H1 (cell line): ENCODE measurements at regions not wholly inside any gene's neighbourhood (a gene's known extent, or its start where the extent isn't known, plus 50 kb on each side); places are given as distances from the start of the nearest gene placed in this dataset.

Experiments used
- CTCF ChIA-PET: fragments of 300-600 bp; sonication (Branson Sonifier 250); formaldehyde crosslinking; loops from one replicate; lab custom pipeline; 2021; ENCODE audit not compliant: partially characterized antibody; lab: Charles Lee
- POLR2A ChIA-PET: fragments of 300-600 bp; sonication (Branson Sonifier 250); formaldehyde crosslinking; loops from one replicate; lab custom pipeline; 2021; ENCODE audit warnings: inconsistent platforms; ENCODE audit not compliant: partially characterized antibody; lab: Charles Lee
- DNase-seq, 2 experiments: peaks; one replicate each; pipeline versions ENCODE4 v3.0.0 to v3.0.0-alpha.2; 2010 to 2022; ENCODE audit warnings: low spot score in 2 of 2, low read depth in 1 of 2, mixed read lengths in 1 of 2
- FAIRE-seq: peaks from 2 replicates; lab custom pipeline; 2011; peaks lifted over from hg19 to GRCh38; lab: Jason Lieb, UNC
- H2AFZ ChIP-seq: 2 replicates; pipeline ENCODE4 v1.8.1; 2012; ENCODE audit warnings: low read length, inconsistent platforms
- H2AK5ac ChIP-seq: 2 replicates; pipeline ENCODE4 v1.6.1; 2013; ENCODE audit warnings: low read depth, low read length
- H2BK120ac ChIP-seq: replicated peaks from 2 replicates; pipeline ENCODE3; 2013; ENCODE audit warnings: low read depth, low read length, inconsistent platforms
- H2BK12ac ChIP-seq: 2 replicates; pipeline ENCODE4 v1.6.1; 2013; ENCODE audit warnings: low read depth, low read length
- H2BK15ac ChIP-seq: 2 replicates; pipeline ENCODE4 v1.6.1; 2013; ENCODE audit warnings: low read length
- H2BK20ac ChIP-seq: 2 replicates; pipeline ENCODE4 v1.6.1; 2013; ENCODE audit warnings: low read length
- H2BK5ac ChIP-seq: 2 replicates; pipeline ENCODE4 v1.6.1; 2013; ENCODE audit warnings: low read depth, low read length
- H3K14ac ChIP-seq: 2 replicates; pipeline ENCODE4 v1.6.1; 2013; ENCODE audit warnings: inconsistent platforms; ENCODE audit not compliant: insufficient read length
- H3K18ac ChIP-seq: 2 replicates; pipeline ENCODE4 v1.6.1; 2013; ENCODE audit warnings: low read length; ENCODE audit errors: extremely low read depth
- H3K23ac ChIP-seq: 2 replicates; pipeline ENCODE4 v1.6.1; 2013; ENCODE audit warnings: inconsistent platforms; ENCODE audit not compliant: insufficient read length
- H3K23me2 ChIP-seq: 2 replicates; pipeline ENCODE4 v1.6.1; 2013; ENCODE audit warnings: low read depth, low read length
- H3K27ac ChIP-seq: 2 replicates; pipeline ENCODE4 v1.6.1; 2011; ENCODE audit warnings: low read depth, low read length, inconsistent platforms
- H3K27me3 ChIP-seq, 4 experiments: replicated peaks in 1 of 4; 1 replicate in 1 of 4; 2 replicates in 3 of 4; pipeline versions ENCODE4 v1.6.1 to v1.8.1; 2011 to 2013; ENCODE audit warnings: low read length in 3 of 4, mild to moderate bottlenecking in 3 of 4, inconsistent platforms in 2 of 4, mixed read lengths in 2 of 4, moderate library complexity in 1 of 4; ENCODE audit not compliant: control insufficient read depth in 3 of 4, insufficient read depth in 3 of 4; ENCODE audit errors: extremely low read depth in 1 of 4
- H3K36me3 ChIP-seq, 4 experiments: 2 replicates each; pipeline versions ENCODE4 v1.6.1 to v1.8.1; 2011 to 2013; ENCODE audit warnings: mild to moderate bottlenecking in 4 of 4, low read length in 3 of 4, moderate library complexity in 2 of 4, control low read depth in 1 of 4, inconsistent platforms in 1 of 4; ENCODE audit not compliant: insufficient read depth in 4 of 4, control insufficient read depth in 2 of 4
- H3K4ac ChIP-seq: replicated peaks from 2 replicates; pipeline ENCODE3; 2013; ENCODE audit warnings: low read length, low read depth, mixed read lengths, inconsistent platforms; ENCODE audit not compliant: insufficient read length
- H3K4me1 ChIP-seq, 4 experiments: replicated peaks in 1 of 4; 1 replicate in 1 of 4; 2 replicates in 3 of 4; pipeline versions ENCODE4 v1.6.1 to v1.8.1; 2011 to 2013; ENCODE audit warnings: low read length in 3 of 4, inconsistent platforms in 2 of 4, mixed read lengths in 1 of 4; ENCODE audit not compliant: insufficient read depth in 4 of 4, control insufficient read depth in 3 of 4
- H3K4me2 ChIP-seq, 2 experiments: 2 replicates each; pipeline versions ENCODE4 v1.6.1 to v1.8.1; 2011 to 2013; ENCODE audit warnings: low read depth in 2 of 2, low read length in 2 of 2, control low read depth in 1 of 2, inconsistent platforms in 1 of 2, mild to moderate bottlenecking in 1 of 2; ENCODE audit not compliant: insufficient read depth in 1 of 2
- H3K4me3 ChIP-seq, 4 experiments: fragments of 200-600, 300-600 bp in 1 of 4; sonication (generic), shearing (Covaris generic), sonication (Bioruptor Twin) in 1 of 4; 2 replicates each; pipeline versions ENCODE4 v1.5.1 to v1.8.1; 2011 to 2016; ENCODE audit warnings: low read length in 4 of 4, low read depth in 3 of 4, control low read depth in 2 of 4, inconsistent platforms in 2 of 4, mild to moderate bottlenecking in 2 of 4, mixed read lengths in 1 of 4, moderate library complexity in 1 of 4; ENCODE audit not compliant: insufficient read depth in 2 of 4; ENCODE audit errors: extremely low read depth in 1 of 4
- H3K56ac ChIP-seq: replicated peaks from 2 replicates; pipeline ENCODE3; 2013; ENCODE audit warnings: low read depth, mild to moderate bottlenecking, mixed read lengths, low read length, inconsistent platforms; ENCODE audit not compliant: insufficient read length
- H3K79me1 ChIP-seq: 2 replicates; pipeline ENCODE4 v1.6.1; 2013; ENCODE audit warnings: low read depth, low read length, control low read depth
- H3K79me2 ChIP-seq, 2 experiments: 2 replicates each; pipeline versions ENCODE4 v1.6.1 to v1.8.1; 2012 to 2013; ENCODE audit warnings: low read length in 2 of 2, mild to moderate bottlenecking in 2 of 2, inconsistent platforms in 1 of 2; ENCODE audit not compliant: insufficient read depth in 2 of 2, control insufficient read depth in 1 of 2
- H3K9ac ChIP-seq, 4 experiments: replicated peaks in 1 of 4; 1 replicate in 1 of 4; 2 replicates in 3 of 4; pipeline versions ENCODE4 v1.6.1 to v1.8.1; 2011 to 2013; ENCODE audit warnings: low read depth in 3 of 4, low read length in 3 of 4, control low read depth in 2 of 4, mild to moderate bottlenecking in 2 of 4, moderate library complexity in 2 of 4, inconsistent platforms in 1 of 4; ENCODE audit errors: extremely low read depth in 1 of 4
- H3K9me3 ChIP-seq, 2 experiments: 2 replicates each; pipeline versions ENCODE4 v1.6.1 to v1.8.1; 2012 to 2013; ENCODE audit warnings: mild to moderate bottlenecking in 2 of 2, moderate library complexity in 2 of 2, control low read depth in 1 of 2, inconsistent platforms in 1 of 2, low read depth in 1 of 2, low read length in 1 of 2, mixed read lengths in 1 of 2; ENCODE audit not compliant: insufficient read depth in 2 of 2
- H4K20me1 ChIP-seq, 2 experiments: replicated peaks in 1 of 2; 2 replicates each; pipeline versions ENCODE3 to v1.8.1; 2011 to 2013; ENCODE audit warnings: inconsistent platforms in 2 of 2, low read length in 2 of 2, mild to moderate bottlenecking in 1 of 2; ENCODE audit not compliant: insufficient read depth in 2 of 2, control insufficient read depth in 1 of 2
- H4K5ac ChIP-seq: 2 replicates; pipeline ENCODE4 v1.6.1; 2013; ENCODE audit warnings: low read length, low read depth, mixed read lengths, inconsistent platforms; ENCODE audit not compliant: insufficient read length
- H4K8ac ChIP-seq: 2 replicates; pipeline ENCODE4 v1.8.0; 2013; ENCODE audit warnings: mild to moderate bottlenecking, moderate library complexity, low read length, inconsistent platforms; ENCODE audit not compliant: insufficient read depth; ENCODE audit errors: extremely low read depth
- H4K91ac ChIP-seq: replicated peaks from 2 replicates; pipeline ENCODE3; 2013; ENCODE audit warnings: low read length, mixed read lengths, inconsistent platforms; ENCODE audit not compliant: insufficient read length
- CTCF ChIP-seq, 3 experiments: IDR thresholded peaks; 1 replicate in 2 of 3; 2 replicates in 1 of 3; pipeline versions ENCODE4 v1.5.1 to v1.6.1; 2011; ENCODE audit warnings: low read length in 3 of 3, mild to moderate bottlenecking in 3 of 3, inconsistent platforms in 2 of 3, low read depth in 1 of 3, moderate library complexity in 1 of 3; ENCODE audit not compliant: insufficient read depth in 1 of 3; ENCODE audit errors: control extremely low read depth in 1 of 3
- EP300 ChIP-seq, 2 experiments: IDR thresholded peaks; 1 replicate in 1 of 2; 2 replicates in 1 of 2; pipeline ENCODE4 v1.6.1; 2011 to 2012; ENCODE audit warnings: low read depth in 2 of 2, low read length in 2 of 2, mild to moderate bottlenecking in 2 of 2, borderline replicate concordance in 1 of 2, inconsistent platforms in 1 of 2, moderate library complexity in 1 of 2
- KDM1A ChIP-seq: fragments of 200-600, 300-600 bp; sonication (generic); IDR thresholded peaks from 2 replicates; pipeline ENCODE4 v1.7.1; 2016; ENCODE audit warnings: mild to moderate bottlenecking, low read length, borderline replicate concordance
- RAD21 ChIP-seq, 2 experiments: IDR thresholded peaks in 1 of 2; conservative IDR thresholded peaks in 1 of 2; 2 replicates each; pipeline ENCODE4 v1.6.1; 2011; ENCODE audit warnings: low read depth in 2 of 2, low read length in 2 of 2, improper control_type of control experiment in 1 of 2, inconsistent platforms in 1 of 2, mild to moderate bottlenecking in 1 of 2, moderate library complexity in 1 of 2
- TBP ChIP-seq: IDR thresholded peaks from 2 replicates; pipeline ENCODE4 v1.6.1; 2011; ENCODE audit warnings: low read depth, low read length, improper control_type of control experiment
- TCF12 ChIP-seq: IDR thresholded peaks from 2 replicates; pipeline ENCODE4 v1.6.1; 2011; ENCODE audit warnings: low read depth, mild to moderate bottlenecking, low read length
- WGBS, 2 experiments: shearing (Covaris generic) in 1 of 2; methylation state at CpG; one replicate each; pipeline versions ENCODE4 v1.1.6 to v1.1.7; 2013 to 2015; ENCODE audit warnings: low lambda C conversion rate in 2 of 2, mixed read lengths in 2 of 2, inconsistent platforms in 1 of 2, low coverage in 1 of 2, missing lambda C conversion rate in 1 of 2; ENCODE audit not compliant: insufficient replicate concordance in 2 of 2, insufficient coverage in 1 of 2, insufficient read length in 1 of 2; ENCODE audit errors: extremely low coverage in 1 of 2, missing lambda C conversion rate in 1 of 2; 5-methylcytosine and 5-hydroxymethylcytosine counted together
- TF ChIP-seq, protein P1 (sequence below): IDR thresholded peaks from 2 replicates; pipeline ENCODE4 v1.6.1; 2011; ENCODE audit warnings: low read depth, mild to moderate bottlenecking, low read length; ENCODE audit not compliant: insufficient read depth

DNA sequence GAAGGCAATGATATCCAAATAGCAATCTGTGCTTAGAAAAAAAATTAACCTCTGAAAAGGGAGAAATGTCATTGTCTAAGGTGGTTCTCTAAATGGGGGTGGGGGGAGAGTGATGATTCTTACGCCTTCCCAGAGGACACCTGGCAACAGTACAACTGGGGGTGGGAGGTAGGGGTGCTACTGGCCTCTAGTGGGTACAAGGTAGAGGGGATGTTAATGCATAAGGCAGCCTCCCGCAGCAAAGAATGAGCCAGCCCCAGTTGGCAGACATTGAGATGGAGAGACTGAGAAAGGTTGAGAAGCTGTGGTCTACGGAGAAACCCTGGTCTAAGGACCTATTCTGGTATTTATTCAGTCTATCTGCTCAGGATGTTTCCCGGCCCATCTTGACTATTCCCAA lies 472.2 kb upstream of the RUNX1 start:
- no peaks in the 10 kb centered on the region for H3K79me1 ChIP-seq
- no peaks in the 10 kb centered on the region for H3K79me2 ChIP-seq
- TF ChIP-seq KDM1A (no peak), TCF12 (0 out of 2 replicates have a peak, but pooled peaks have one; percentile 52), RAD21 (IDR thresholded peaks at IDR 0.05 in 1 of 2, conservative IDR thresholded peaks at IDR 0.05 in 1 of 2; ENCODE audit: low read depth in 2 of 2, low read length in 2 of 2) (peak; percentile 58 to 71), TBP (no peak), EP300 (IDR thresholded peaks at IDR 0.05; ENCODE audit: borderline replicate concordance in 1 of 2, low read depth in 2 of 2, low read length in 2 of 2) (no peak), CTCF (IDR thresholded peaks at IDR 0.05; ENCODE audit: control extremely low read depth in 1 of 3, insufficient read depth in 1 of 3, low read depth in 1 of 3, low read length in 3 of 3) (peak; percentile 48 to 64 (median 55))
- TF ChIP-seq, protein P1, sequence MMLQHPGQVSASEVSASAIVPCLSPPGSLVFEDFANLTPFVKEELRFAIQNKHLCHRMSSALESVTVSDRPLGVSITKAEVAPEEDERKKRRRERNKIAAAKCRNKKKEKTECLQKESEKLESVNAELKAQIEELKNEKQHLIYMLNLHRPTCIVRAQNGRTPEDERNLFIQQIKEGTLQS: no peak
- H3K23me2 ChIP-seq: no peaks in the 10 kb centered on the region; the same call in 1 of the 2 replicates
- no peak overlapping the region for H2BK5ac ChIP-seq
- H2BK20ac ChIP-seq: peak overlapping the region; percentile 82; the same call in 1 of the 2 replicates
- no peaks in the 10 kb centered on the region for H4K20me1 ChIP-seq
- H3K9me3 ChIP-seq: no peaks in the 10 kb centered on the region
- no peak overlapping the region; a peak in 1 of 7 replicates for H3K9ac ChIP-seq
- DNase-seq (no peak), FAIRE-seq (no peak)
- 71% methylated on average over 4 of the region's 4 CpGs; no CpG with 5 or more reads in 1 of the 2 experiments for WGBS, 2 experiments
- H3K4me2 ChIP-seq: peak overlapping the region in 1 of 2 experiments; percentile 1; a peak in 1 of 4 replicates
- H4K5ac ChIP-seq: no peak overlapping the region
- no peak overlapping the region for H2BK15ac ChIP-seq
- CTCF ChIA-PET: interaction anchor here (0.6 to 1.6 kb wide), 9 partner anchors 16 to 552 kb away, joined by 3 to 4 read pairs (median 3); no protein-coding TSS in a partner anchor
- peaks cover 0 to 7% (median 5%) of the 10 kb centered on the region in 4 experiments; a peak in 3 of 7 replicates for H3K4me1 ChIP-seq
- no peak overlapping the region for H3K27ac ChIP-seq
- no peaks in the 10 kb centered on the region for H3K27me3 ChIP-seq
- no peak overlapping the region for H3K4me3 ChIP-seq
- H3K14ac ChIP-seq: no peak overlapping the region
- no peaks in the 10 kb centered on the region for H3K36me3 ChIP-seq
- H4K91ac ChIP-seq: no peak overlapping the region
- no peak overlapping the region for H2BK12ac ChIP-seq
- H3K56ac ChIP-seq: no peak overlapping the region
- POLR2A ChIA-PET: no interaction called here
- no peak overlapping the region for H3K23ac ChIP-seq
- H4K8ac ChIP-seq: no peak overlapping the region
- peak overlapping the region; percentile 57 for H2BK120ac ChIP-seq
- H3K18ac ChIP-seq: no peak overlapping the region
- H3K4ac ChIP-seq: no peak overlapping the region
- no peak overlapping the region for H2AK5ac ChIP-seq
- H2AFZ ChIP-seq: no peak overlapping the region
